Breast epithelium (tissue), 3 donors: ENCODE measurements at regions not wholly inside any gene's neighbourhood (a gene's known extent, or its start where the extent isn't known, plus 50 kb on each side); places are given as distances from the start of the nearest gene placed in this dataset.

Experiments used
- POLR2AphosphoS5 ChIP-seq, 3 donors: sonication (generic); formaldehyde crosslinking; IDR thresholded peaks; one replicate each; pipeline ENCODE4 v1.6.1; 2017; ENCODE audit warnings: antibody characterized with exemption in 3 of 3
- TF ChIP-seq, protein P1 (sequence below), 3 donors: fragments of 450-650 bp; IDR thresholded peaks; one replicate each; pipeline ENCODE4 v1.5.1; 2016 to 2017; ENCODE audit warnings: antibody characterized with exemption in 3 of 3, mild to moderate bottlenecking in 3 of 3, moderate library complexity in 3 of 3

DNA sequence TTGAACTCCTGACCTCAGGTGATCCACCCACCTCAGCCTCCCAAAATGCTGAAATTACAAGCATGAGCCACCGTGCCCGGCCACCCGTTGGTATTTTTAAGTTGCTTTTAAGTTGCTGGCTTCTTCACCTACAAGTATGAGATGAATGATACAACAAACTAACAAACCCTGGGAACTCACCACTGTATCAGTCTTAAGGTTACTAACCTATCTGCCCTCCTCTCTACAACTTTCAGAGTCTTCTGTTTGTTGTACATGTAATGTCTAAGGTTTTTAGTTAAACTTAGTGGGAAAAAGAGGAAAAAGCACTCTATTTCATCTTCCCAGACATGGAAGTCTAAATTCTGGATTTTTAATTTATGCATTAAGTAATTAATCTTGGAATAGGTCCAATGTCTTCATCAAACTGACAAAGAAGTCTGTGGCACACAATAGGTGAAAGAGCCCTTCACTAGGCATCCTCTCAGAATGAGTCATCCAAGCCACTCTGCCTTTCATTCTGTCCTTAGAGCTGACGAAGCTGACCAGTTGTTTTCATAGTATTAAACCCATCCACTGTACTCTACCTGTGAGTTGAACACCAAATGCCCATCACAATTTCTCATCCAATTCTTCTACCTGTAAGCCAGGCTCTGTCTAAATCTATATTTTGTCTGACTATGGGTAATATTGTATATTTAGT is 936.1 kb downstream of the TUSC7 start:
- TF ChIP-seq POLR2AphosphoS5 (IDR thresholded peaks at IDR 0.05), result no peak
- TF ChIP-seq, protein P1, sequence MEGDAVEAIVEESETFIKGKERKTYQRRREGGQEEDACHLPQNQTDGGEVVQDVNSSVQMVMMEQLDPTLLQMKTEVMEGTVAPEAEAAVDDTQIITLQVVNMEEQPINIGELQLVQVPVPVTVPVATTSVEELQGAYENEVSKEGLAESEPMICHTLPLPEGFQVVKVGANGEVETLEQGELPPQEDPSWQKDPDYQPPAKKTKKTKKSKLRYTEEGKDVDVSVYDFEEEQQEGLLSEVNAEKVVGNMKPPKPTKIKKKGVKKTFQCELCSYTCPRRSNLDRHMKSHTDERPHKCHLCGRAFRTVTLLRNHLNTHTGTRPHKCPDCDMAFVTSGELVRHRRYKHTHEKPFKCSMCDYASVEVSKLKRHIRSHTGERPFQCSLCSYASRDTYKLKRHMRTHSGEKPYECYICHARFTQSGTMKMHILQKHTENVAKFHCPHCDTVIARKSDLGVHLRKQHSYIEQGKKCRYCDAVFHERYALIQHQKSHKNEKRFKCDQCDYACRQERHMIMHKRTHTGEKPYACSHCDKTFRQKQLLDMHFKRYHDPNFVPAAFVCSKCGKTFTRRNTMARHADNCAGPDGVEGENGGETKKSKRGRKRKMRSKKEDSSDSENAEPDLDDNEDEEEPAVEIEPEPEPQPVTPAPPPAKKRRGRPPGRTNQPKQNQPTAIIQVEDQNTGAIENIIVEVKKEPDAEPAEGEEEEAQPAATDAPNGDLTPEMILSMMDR (IDR thresholded peaks at IDR 0.05), result no peak
